ENCODE measurements at regions not wholly inside any gene's neighbourhood (a gene's known extent, or its start where the extent isn't known, plus 50 kb on each side); places are given as distances from the start of the nearest gene placed in this dataset.

- no peak for DNase-seq
Measured at GRCh38 chr6:14658030-14658429, 540.5 kb downstream of the CD83 start.

- DNase-seq, result no peak
Measured at GRCh38 chr6:14658886-14659561, 541.5 kb downstream of the CD83 start.

- no peak for DNase-seq
Measured at GRCh38 chr6:14659841-14660240, 542.3 kb downstream of the CD83 start.

GRCh38 chr6:14660806-14661579 lies 543.4 kb downstream of the CD83 start:
- no peak for DNase-seq

- no peak for DNase-seq
Measured at GRCh38 chr6:14661691-14662090, 544.1 kb downstream of the CD83 start.

- DNase-seq, result no peak
Measured at GRCh38 chr6:14664112-14664601, 546.6 kb downstream of the CD83 start.

- DNase-seq, result no peak
Measured at GRCh38 chr6:14664621-14665315, 547.2 kb downstream of the CD83 start.

- no peak for DNase-seq
Measured at GRCh38 chr6:14665827-14666724, 548.5 kb downstream of the CD83 start.

GRCh38 chr6:14670806-14671205 lies 553.2 kb downstream of the CD83 start:
- DNase-seq, result no peak

GRCh38 chr6:14671261-14671681 lies 553.7 kb downstream of the CD83 start:
- no peak for DNase-seq

- DNase-seq, result no peak
Measured at GRCh38 chr6:14671937-14672336, 554.4 kb downstream of the CD83 start.

- no peak for DNase-seq
Measured at GRCh38 chr6:14673201-14673600, 555.6 kb downstream of the CD83 start.

- no peak for DNase-seq
Measured at GRCh38 chr6:14674458-14674857, 556.9 kb downstream of the CD83 start.

- DNase-seq, result no peak
Measured at GRCh38 chr6:14674867-14675648, 557.5 kb downstream of the CD83 start.

GRCh38 chr6:14676064-14676463 lies 558.5 kb downstream of the CD83 start:
- DNase-seq, result no peak

- no peak for DNase-seq
Measured at GRCh38 chr6:14676977-14677781, 559.6 kb downstream of the CD83 start.

GRCh38 chr6:14681699-14682487 lies 564.0 kb upstream of the JARID2 start:
- DNase-seq, result no peak

GRCh38 chr6:14682812-14683211 lies 563.1 kb upstream of the JARID2 start:
- DNase-seq, result no peak

- DNase-seq, result no peak
Measured at GRCh38 chr6:14689639-14690038, 556.2 kb upstream of the JARID2 start.

Measured in nucleus accumbens (tissue), 56 donors.